Prostate gland (tissue), 2 donors: ENCODE measurements at regions not wholly inside any gene's neighbourhood (a gene's known extent, or its start where the extent isn't known, plus 50 kb on each side); places are given as distances from the start of the nearest gene placed in this dataset.

Source experiments
- DNase-seq: peaks from one replicate; pipeline ENCODE4 v3.0.0-alpha.2; 2019; ENCODE audit warnings: low spot score
- H3K27ac ChIP-seq, 2 donors: fragments of 200-600 bp; sonication (generic); 2 replicates each; pipeline ENCODE4 v1.5.1; 2017 to 2019
- H3K27me3 ChIP-seq: fragments of 200-600 bp; sonication (generic); replicated peaks from 2 replicates; pipeline ENCODE4 v1.5.1; 2019; ENCODE audit not compliant: insufficient read depth
- H3K36me3 ChIP-seq, 2 donors: fragments of 200-600 bp; sonication (generic); 1 replicate in 1 of 2; 2 replicates in 1 of 2; pipeline versions ENCODE4 v1.5.1 to v1.8.1; 2017 to 2019
- H3K4me1 ChIP-seq: fragments of 200-600 bp; sonication (generic); replicated peaks from 2 replicates; pipeline ENCODE4 v1.5.1; 2019
- H3K4me3 ChIP-seq, 2 donors: fragments of 200-600 bp; sonication (generic); 2 replicates each; pipeline ENCODE4 v1.5.1; 2017 to 2019
- H3K9me3 ChIP-seq: fragments of 200-600 bp; sonication (generic); 2 replicates; pipeline ENCODE4 v1.5.1; 2017
- POLR2A ChIP-seq: fragments of 450-650 bp; IDR thresholded peaks from one replicate; pipeline ENCODE4 v1.6.1; 2016; ENCODE audit warnings: antibody characterized with exemption, mild to moderate bottlenecking
- POLR2AphosphoS5 ChIP-seq: sonication (generic); formaldehyde crosslinking; IDR thresholded peaks from one replicate; pipeline ENCODE4 v1.6.1; 2017; ENCODE audit warnings: antibody characterized with exemption
- WGBS: methylation state at CpG from one replicate; pipeline ENCODE4 v1.1.5; 2018; 5-methylcytosine and 5-hydroxymethylcytosine counted together
- intact Hi-C: fragments of 100-400 bp; cut with DNase I; formaldehyde crosslinking; loops from one replicate; pipeline ENCODE4 v1.14.2; 2022
- TF ChIP-seq, protein P1 (sequence below), 4 experiments: fragments of 200-600 bp in 2 of 4; fragments of 450-650 bp in 2 of 4; sonication (generic) in 2 of 4; IDR thresholded peaks; 1 replicate in 3 of 4; 2 replicates in 1 of 4; pipeline ENCODE4 v1.5.1; 2016 to 2019; ENCODE audit warnings: antibody characterized with exemption in 4 of 4, mild to moderate bottlenecking in 2 of 4, moderate library complexity in 2 of 4

- Histone ChIP-seq H3K36me3 (no peaks in the 10 kb centered on the region), H3K4me1 (no peaks in the 10 kb centered on the region), H3K27me3 (no peaks in the 10 kb centered on the region), H3K9me3 (no peaks in the 10 kb centered on the region), H3K27ac (no peak overlapping the region), H3K4me3 (no peak overlapping the region)
- WGBS, result 95% methylated on average over 2 of the region's 2 CpGs
- no peak for TF ChIP-seq POLR2A
- TF ChIP-seq POLR2AphosphoS5, result no peak
- TF ChIP-seq, protein P1, sequence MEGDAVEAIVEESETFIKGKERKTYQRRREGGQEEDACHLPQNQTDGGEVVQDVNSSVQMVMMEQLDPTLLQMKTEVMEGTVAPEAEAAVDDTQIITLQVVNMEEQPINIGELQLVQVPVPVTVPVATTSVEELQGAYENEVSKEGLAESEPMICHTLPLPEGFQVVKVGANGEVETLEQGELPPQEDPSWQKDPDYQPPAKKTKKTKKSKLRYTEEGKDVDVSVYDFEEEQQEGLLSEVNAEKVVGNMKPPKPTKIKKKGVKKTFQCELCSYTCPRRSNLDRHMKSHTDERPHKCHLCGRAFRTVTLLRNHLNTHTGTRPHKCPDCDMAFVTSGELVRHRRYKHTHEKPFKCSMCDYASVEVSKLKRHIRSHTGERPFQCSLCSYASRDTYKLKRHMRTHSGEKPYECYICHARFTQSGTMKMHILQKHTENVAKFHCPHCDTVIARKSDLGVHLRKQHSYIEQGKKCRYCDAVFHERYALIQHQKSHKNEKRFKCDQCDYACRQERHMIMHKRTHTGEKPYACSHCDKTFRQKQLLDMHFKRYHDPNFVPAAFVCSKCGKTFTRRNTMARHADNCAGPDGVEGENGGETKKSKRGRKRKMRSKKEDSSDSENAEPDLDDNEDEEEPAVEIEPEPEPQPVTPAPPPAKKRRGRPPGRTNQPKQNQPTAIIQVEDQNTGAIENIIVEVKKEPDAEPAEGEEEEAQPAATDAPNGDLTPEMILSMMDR (IDR thresholded peaks at IDR 0.05), result no peak
- intact Hi-C loops, result no loop called here
- no peak for DNase-seq
Measured at GRCh38 chr15:47371939-47372338, 345.4 kb upstream of the SEMA6D start.

- H3K4me1 ChIP-seq, result no peaks in the 10 kb centered on the region
- intact Hi-C loops, result no loop called here
- no peaks in the 10 kb centered on the region for H3K27me3 ChIP-seq
- TF ChIP-seq POLR2AphosphoS5 (no peak), POLR2A (no peak)
- TF ChIP-seq, protein P1 (IDR thresholded peaks at IDR 0.05), result no peak
- no peak for DNase-seq
- no peaks in the 10 kb centered on the region for H3K9me3 ChIP-seq
- no peak overlapping the region for H3K27ac ChIP-seq
- 37% methylated on average over 1 of the region's 1 CpG for WGBS
- no peak overlapping the region for H3K4me3 ChIP-seq
- H3K36me3 ChIP-seq, result no peaks in the 10 kb centered on the region
Measured at GRCh38 chr15:47374222-47374621, 343.1 kb upstream of the SEMA6D start.

DNA sequence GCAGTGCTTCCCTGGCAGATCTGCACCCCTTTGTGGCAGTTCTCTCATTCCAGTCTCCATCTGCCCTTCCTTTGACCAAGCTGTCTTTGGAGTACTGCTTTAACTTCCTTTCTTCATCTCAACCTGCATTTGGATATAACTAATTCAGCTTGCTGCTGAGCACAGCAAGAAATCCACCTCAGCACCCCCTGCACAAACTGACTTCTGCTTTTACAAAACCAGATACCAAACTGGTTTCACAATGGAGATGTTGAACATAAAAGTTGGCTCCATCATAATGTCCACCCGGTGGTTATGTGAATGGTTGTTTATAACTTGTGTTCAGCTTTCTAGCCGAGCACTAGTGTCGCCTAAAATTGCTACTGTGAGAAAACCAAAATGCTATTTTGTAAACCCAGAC, 341.1 kb upstream of the SEMA6D start:
- no peaks in the 10 kb centered on the region for H3K4me1 ChIP-seq
- intact Hi-C loops, result no loop called here
- TF ChIP-seq POLR2A (no peak), POLR2AphosphoS5 (no peak)
- TF ChIP-seq, protein P1 (IDR thresholded peaks at IDR 0.05), result no peak
- H3K9me3 ChIP-seq, result no peaks in the 10 kb centered on the region
- no peak for DNase-seq
- no peaks in the 10 kb centered on the region for H3K27me3 ChIP-seq
- H3K36me3 ChIP-seq, result no peaks in the 10 kb centered on the region
- H3K4me3 ChIP-seq, result no peak overlapping the region
- 51% methylated on average over 3 of the region's 3 CpGs for WGBS
- no peak overlapping the region for H3K27ac ChIP-seq

DNA sequence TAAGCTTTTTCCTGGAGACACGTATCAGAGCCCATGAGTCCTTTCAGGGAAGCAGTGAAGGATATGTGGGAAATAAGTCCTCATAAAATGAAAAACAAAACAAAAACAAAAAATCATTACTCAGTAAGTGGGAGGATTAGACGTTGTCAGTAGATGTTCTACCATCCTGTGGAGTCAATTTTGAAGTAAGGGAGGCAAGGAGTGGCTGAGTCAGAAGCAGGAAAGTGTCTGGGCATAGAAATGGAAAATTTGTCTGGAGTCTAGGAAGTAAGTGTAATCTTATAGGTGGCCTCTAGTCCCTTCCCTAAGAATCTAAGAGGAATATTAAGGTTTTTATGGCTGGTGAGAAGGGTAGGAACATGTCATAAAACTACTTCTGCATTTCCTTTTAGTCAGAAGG, 339.8 kb upstream of the SEMA6D start:
- intact Hi-C loops, result no loop called here
- H3K27ac ChIP-seq, result no peak overlapping the region
- no peaks in the 10 kb centered on the region for H3K36me3 ChIP-seq
- WGBS, result 41% methylated on average over 2 of the region's 2 CpGs
- no peaks in the 10 kb centered on the region for H3K4me1 ChIP-seq
- DNase-seq, result no peak
- no peak for TF ChIP-seq POLR2AphosphoS5
- no peak for TF ChIP-seq POLR2A
- TF ChIP-seq, protein P1 (IDR thresholded peaks at IDR 0.05), result no peak
- H3K9me3 ChIP-seq, result no peaks in the 10 kb centered on the region
- H3K4me3 ChIP-seq, result no peak overlapping the region
- H3K27me3 ChIP-seq, result no peaks in the 10 kb centered on the region

- Histone ChIP-seq H3K9me3 (no peaks in the 10 kb centered on the region), H3K36me3 (no peaks in the 10 kb centered on the region), H3K4me1 (no peaks in the 10 kb centered on the region), H3K27ac (no peak overlapping the region), H3K27me3 (no peaks in the 10 kb centered on the region), H3K4me3 (no peak overlapping the region)
- WGBS, result 36% methylated on average over 2 of the region's 2 CpGs
- no peak for DNase-seq
- TF ChIP-seq POLR2AphosphoS5 (no peak), POLR2A (no peak)
- TF ChIP-seq, protein P1 (IDR thresholded peaks at IDR 0.05), result no peak
- intact Hi-C loops, result no loop called here
Measured at GRCh38 chr15:47378527-47378926, 338.8 kb upstream of the SEMA6D start.
